SK-N-SH treated with all-trans-retinoic acid at 6 μM for 48 hours (cell line): ENCODE measurements at regions not wholly inside any gene's neighbourhood (a gene's known extent, or its start where the extent isn't known, plus 50 kb on each side); places are given as distances from the start of the nearest gene placed in this dataset.

ENCODE experiments used
- ATAC-seq: fragments of 200-7000 bp; cut with Tn5 transposase; 3 replicates; pipeline ENCODE4 v1.9.1; 2020; ENCODE audit warnings: mild to moderate bottlenecking, moderate library complexity
- ARNTL ChIP-seq: fragments of 450-650 bp; formaldehyde crosslinking; IDR thresholded peaks from 2 replicates; pipeline ENCODE4 v1.5.0; 2020; ENCODE audit warnings: low read depth, mild to moderate bottlenecking, moderate library complexity, borderline replicate concordance
- CREB5 ChIP-seq: fragments of 250-450 bp; sonication (Bioruptor Pico); IDR thresholded peaks from 2 replicates; pipeline ENCODE4 v1.5.1; 2020; ENCODE audit warnings: low read depth, mild to moderate bottlenecking, moderate library complexity
- CSDC2 ChIP-seq: fragments of 250-450 bp; sonication (Bioruptor Pico); IDR thresholded peaks from 2 replicates; pipeline ENCODE4 v1.5.0; 2020; ENCODE audit warnings: mild to moderate bottlenecking, moderate library complexity
- CSRNP3 ChIP-seq: fragments of 250-450 bp; sonication (Bioruptor Pico); IDR thresholded peaks from 2 replicates; pipeline ENCODE4 v1.5.1; 2021; ENCODE audit warnings: mild to moderate bottlenecking, moderate library complexity
- ESRRG ChIP-seq: fragments of 250-450 bp; sonication (Bioruptor Pico); IDR thresholded peaks from 2 replicates; pipeline ENCODE4 v1.6.1; 2021; ENCODE audit warnings: mild to moderate bottlenecking
- GLIS3 ChIP-seq: fragments of 250-450 bp; sonication (Bioruptor Pico); IDR thresholded peaks from 2 replicates; pipeline ENCODE4 v1.5.0; 2020; ENCODE audit warnings: mild to moderate bottlenecking, moderate library complexity
- ISL1 ChIP-seq: fragments of 250-450 bp; sonication (Bioruptor Pico); IDR thresholded peaks from 2 replicates; pipeline ENCODE4 v2.1.2; 2022; ENCODE audit warnings: mild to moderate bottlenecking, moderate library complexity
- OSR1 ChIP-seq: fragments of 250-450 bp; sonication (Bioruptor Pico); IDR thresholded peaks from 2 replicates; pipeline ENCODE4 v1.8.0; 2022; ENCODE audit warnings: moderate library complexity, mild to moderate bottlenecking, inconsistent platforms
- POU6F1 ChIP-seq: fragments of 250-450 bp; sonication (Bioruptor Pico); IDR thresholded peaks from 2 replicates; pipeline ENCODE4 v1.8.0; 2021; ENCODE audit warnings: low read depth, mild to moderate bottlenecking, moderate library complexity, borderline replicate concordance
- PPARA ChIP-seq: fragments of 250-450 bp; sonication (Bioruptor Pico); IDR thresholded peaks from 2 replicates; pipeline ENCODE4 v1.5.0; 2020; ENCODE audit warnings: mild to moderate bottlenecking, borderline replicate concordance
- RARB ChIP-seq: fragments of 250-450 bp; sonication (Bioruptor Pico); IDR thresholded peaks from 2 replicates; pipeline ENCODE4 v1.8.0; 2021; ENCODE audit warnings: mild to moderate bottlenecking, moderate library complexity
- SNAI2 ChIP-seq: fragments of 250-450 bp; sonication (Bioruptor Pico); IDR thresholded peaks from 2 replicates; pipeline ENCODE4 v1.5.0; 2020; ENCODE audit warnings: mild to moderate bottlenecking, moderate library complexity
- TCF4 ChIP-seq: fragments of 250-450 bp; sonication (Bioruptor Pico); IDR thresholded peaks from 2 replicates; pipeline ENCODE4 v1.8.0; 2021; ENCODE audit warnings: mild to moderate bottlenecking, moderate library complexity, borderline replicate concordance
- TOX ChIP-seq: fragments of 250-450 bp; sonication (Bioruptor Pico); IDR thresholded peaks from 2 replicates; pipeline ENCODE4 v1.8.0; 2021; ENCODE audit warnings: mild to moderate bottlenecking, moderate library complexity, borderline replicate concordance
- ZC3H10 ChIP-seq: fragments of 250-450 bp; sonication (Bioruptor Pico); IDR thresholded peaks from 2 replicates; pipeline ENCODE4 v1.5.1; 2021; ENCODE audit warnings: mild to moderate bottlenecking, moderate library complexity
- ZFP3 ChIP-seq: fragments of 250-450 bp; sonication (Bioruptor Pico); IDR thresholded peaks from 2 replicates; pipeline ENCODE4 v1.5.0; 2020; ENCODE audit warnings: mild to moderate bottlenecking, moderate library complexity
- ZFP30 ChIP-seq: fragments of 450-650 bp; formaldehyde crosslinking; IDR thresholded peaks from 2 replicates; pipeline ENCODE4 v1.5.0; 2022; ENCODE audit warnings: mild to moderate bottlenecking, moderate library complexity
- ZNF565 ChIP-seq: fragments of 450-650 bp; formaldehyde crosslinking; conservative IDR thresholded peaks from 2 replicates; pipeline ENCODE4 v1.5.0; 2020; ENCODE audit warnings: low read depth, mild to moderate bottlenecking, moderate library complexity
- ZNF70 ChIP-seq: fragments of 450-650 bp; formaldehyde crosslinking; IDR thresholded peaks from 2 replicates; pipeline ENCODE4 v1.5.0; 2020; ENCODE audit warnings: mild to moderate bottlenecking, moderate library complexity
- ZNF8 ChIP-seq: fragments of 450-650 bp; formaldehyde crosslinking; IDR thresholded peaks from 2 replicates; pipeline ENCODE4 v1.5.0; 2020; ENCODE audit warnings: mild to moderate bottlenecking, moderate library complexity

- TF ChIP-seq CSRNP3 (CRISPR knock-in tag), result no peak
- TF ChIP-seq TCF4 (CRISPR knock-in tag), result no peak
- TF ChIP-seq ZFP30 (CRISPR knock-in tag), result no peak
- TF ChIP-seq ZNF565 (CRISPR knock-in tag), result no peak
- TF ChIP-seq CSDC2 (CRISPR knock-in tag), result no peak
- TF ChIP-seq PPARA (CRISPR knock-in tag), result no peak
- TF ChIP-seq RARB (CRISPR knock-in tag), result no peak
- TF ChIP-seq ZNF70, result no peak
Observed at GRCh38 chr10:78758176-78758575, 310.6 kb upstream of the ZMIZ1 start (continued).

GRCh38 chr10:78759456-78760120 lies 309.2 kb upstream of the ZMIZ1 start:
- TF ChIP-seq ARNTL (CRISPR knock-in tag), result no peak
- no peak for TF ChIP-seq ISL1 (CRISPR knock-in tag)
- TF ChIP-seq ZNF565 (CRISPR knock-in tag), result no peak
- TF ChIP-seq ZNF8 (CRISPR knock-in tag), result no peak
- TF ChIP-seq ZFP30 (CRISPR knock-in tag), result no peak
- TF ChIP-seq RARB (CRISPR knock-in tag), result no peak
- no peak for TF ChIP-seq SNAI2 (CRISPR knock-in tag)
- no peak for TF ChIP-seq ZFP3
- TF ChIP-seq GLIS3, result no peak
- no peak for TF ChIP-seq CSDC2 (CRISPR knock-in tag)
- ATAC-seq, result no peak

- TF ChIP-seq SNAI2 (CRISPR knock-in tag) (no peak), ESRRG (CRISPR knock-in tag) (no peak), ZNF70 (no peak), PPARA (CRISPR knock-in tag) (no peak), TCF4 (CRISPR knock-in tag) (no peak), ZNF8 (CRISPR knock-in tag) (no peak), CSRNP3 (CRISPR knock-in tag) (no peak), TOX (CRISPR knock-in tag) (no peak), OSR1 (no peak), RARB (CRISPR knock-in tag) (no peak), CREB5 (no peak), ZC3H10 (CRISPR knock-in tag) (no peak), POU6F1 (CRISPR knock-in tag) (no peak), ZFP3 (no peak), ZFP30 (CRISPR knock-in tag) (no peak), ZNF565 (CRISPR knock-in tag) (no peak)
- no peak for ATAC-seq
Observed at GRCh38 chr10:78760463-78761310, 308.1 kb upstream of the ZMIZ1 start.

- TF ChIP-seq TCF4 (CRISPR knock-in tag) (no peak), ZFP30 (CRISPR knock-in tag) (no peak), ESRRG (CRISPR knock-in tag) (no peak), ZNF8 (CRISPR knock-in tag) (no peak), PPARA (CRISPR knock-in tag) (no peak), OSR1 (no peak)
Observed at GRCh38 chr10:78761311-78761781, 307.4 kb upstream of the ZMIZ1 start.

More at GRCh38 chr10:78761311-78761781, 307.4 kb upstream of the ZMIZ1 start:
- no peak for ATAC-seq
